MCF 10A (cell line): ENCODE measurements at regions not wholly inside any gene's neighbourhood (a gene's known extent, or its start where the extent isn't known, plus 50 kb on each side); places are given as distances from the start of the nearest gene placed in this dataset.
A peak's percentile ranks its signal among the peaks of the same experiment; 100 is the strongest.

Source experiments
- BruUV-seq: library from RNA; stranded (reverse); fragments of 400-500 nt; replicated peaks from 2 replicates; lab custom pipeline; 2021; lab: Mats Ljungman, UMichigan
- CTCF ChIA-PET: fragments of 300-600 bp; sonication (Branson Sonifier 250); formaldehyde crosslinking; extraction: SDS; loops from one replicate; lab custom pipeline; 2021; ENCODE audit warnings: antibody characterized with exemption, inconsistent platforms; lab: Yijun Ruan, JAX
- POLR2A ChIA-PET: fragments of 300-600, 350-650 bp; sonication (Branson Sonifier 250); formaldehyde crosslinking; extraction: SDS; loops from one replicate; lab custom pipeline; 2020; ENCODE audit warnings: antibody characterized with exemption, inconsistent platforms; lab: Yijun Ruan, JAX
- DNase-seq: peaks from one replicate; pipeline ENCODE4 v3.0.0-alpha.2; 2018; ENCODE audit not compliant: unreplicated experiment
- H3K27ac Mint-ChIP-seq: one replicate; pipeline ENCODE4 v1.8.0; 2022; ENCODE audit warnings: mild to moderate bottlenecking, low read depth, mixed read lengths; ENCODE audit not compliant: unreplicated experiment
- H3K27me3 Mint-ChIP-seq: one replicate; pipeline ENCODE4 v1.8.0; 2022; ENCODE audit warnings: mixed read lengths; ENCODE audit not compliant: insufficient read depth, unreplicated experiment
- H3K36me3 Mint-ChIP-seq: one replicate; pipeline ENCODE4 v1.8.0; 2022; ENCODE audit warnings: mild to moderate bottlenecking, moderate library complexity, mixed read lengths; ENCODE audit not compliant: insufficient read depth, unreplicated experiment
- H3K4me1 Mint-ChIP-seq: one replicate; pipeline ENCODE4 v1.8.0; 2022; ENCODE audit warnings: mixed read lengths; ENCODE audit not compliant: insufficient read depth, unreplicated experiment
- H3K4me3 Mint-ChIP-seq: one replicate; pipeline ENCODE4 v1.8.0; 2022; ENCODE audit warnings: mild to moderate bottlenecking, moderate library complexity, mixed read lengths; ENCODE audit not compliant: unreplicated experiment
- H3K9me3 Mint-ChIP-seq: one replicate; pipeline ENCODE4 v1.8.0; 2022; ENCODE audit warnings: mixed read lengths; ENCODE audit not compliant: unreplicated experiment
- CTCF ChIP-seq: fragments of 200-600 bp; IDR thresholded peaks from one replicate; pipeline ENCODE4 v1.8.0; 2022; ENCODE audit warnings: antibody characterized with exemption, mild to moderate bottlenecking; ENCODE audit not compliant: unreplicated experiment
- intact Hi-C: fragments of 100-400 bp; cut with micrococcal nuclease; formaldehyde crosslinking; loops from 2 replicates; pipeline ENCODE4 v1.14.1; 2022

- DNase-seq = no peak
- no peak for TF ChIP-seq CTCF
- BruUV-seq = no TSS peak
- peaks cover 7% of the 10 kb centered on the region for H3K36me3 Mint-ChIP-seq
- peaks cover 45% of the 10 kb centered on the region for H3K4me1 Mint-ChIP-seq
- ChIA-PET CTCF (interaction anchor here (1.8 kb wide), 1 partner anchor 328 kb away, joined by 5 read pairs; no protein-coding TSS in a partner anchor), POLR2A (interaction anchor here (0.6 to 1.5 kb wide), 4 partner anchors 26 to 325 kb away, joined by 3 to 9 read pairs (median 4); partner anchors contain the start of gene ENC1)
- no peak overlapping the region for H3K4me3 Mint-ChIP-seq
- H3K27me3 Mint-ChIP-seq = no peaks in the 10 kb centered on the region
- H3K27ac Mint-ChIP-seq = peak overlapping the region; percentile 97
- H3K9me3 Mint-ChIP-seq = no peaks in the 10 kb centered on the region
- intact Hi-C loops = loop anchor here (10.0 kb wide), 3 partner anchors 60 to 260 kb away; no protein-coding TSS in a partner anchor
These were observed 325.6 kb downstream of the ENC1 start for GRCh38 chr5:74314906-74315305.

DNA sequence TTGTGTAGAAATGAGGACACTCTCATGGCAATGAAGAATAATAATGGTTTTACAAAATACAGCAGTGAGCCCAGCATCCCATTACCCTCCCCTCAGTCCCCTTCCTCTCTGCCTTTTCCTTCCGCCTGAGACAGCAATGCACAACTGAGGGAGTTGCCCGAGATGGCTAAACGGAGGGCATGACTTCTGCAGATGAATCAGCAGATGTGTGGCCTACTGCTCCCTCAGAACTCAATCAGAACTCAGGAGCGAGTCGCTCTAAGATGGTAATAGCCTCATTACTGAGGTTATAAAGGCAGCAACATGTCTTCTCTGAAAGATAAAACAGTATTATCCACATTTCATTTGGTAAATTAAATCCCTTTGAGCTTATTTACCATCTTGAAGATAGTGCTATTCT lies 326.6 kb downstream of the ENC1 start:
- Mint-ChIP-seq H3K9me3 (no peaks in the 10 kb centered on the region), H3K36me3 (peaks cover 7% of the 10 kb centered on the region), H3K27me3 (no peaks in the 10 kb centered on the region), H3K27ac (no peak overlapping the region), H3K4me3 (no peak overlapping the region), H3K4me1 (peaks cover 39% of the 10 kb centered on the region)
- no peak for TF ChIP-seq CTCF
- DNase-seq = no peak
- POLR2A ChIA-PET = no interaction called here
- no TSS peak for BruUV-seq
- intact Hi-C loops = loop anchor here (10.0 kb wide), 3 partner anchors 59 to 259 kb away; no protein-coding TSS in a partner anchor
- CTCF ChIA-PET = interaction anchor here (0.7 kb wide), 1 partner anchor 38 kb away, joined by 4 read pairs; no protein-coding TSS in a partner anchor

DNA sequence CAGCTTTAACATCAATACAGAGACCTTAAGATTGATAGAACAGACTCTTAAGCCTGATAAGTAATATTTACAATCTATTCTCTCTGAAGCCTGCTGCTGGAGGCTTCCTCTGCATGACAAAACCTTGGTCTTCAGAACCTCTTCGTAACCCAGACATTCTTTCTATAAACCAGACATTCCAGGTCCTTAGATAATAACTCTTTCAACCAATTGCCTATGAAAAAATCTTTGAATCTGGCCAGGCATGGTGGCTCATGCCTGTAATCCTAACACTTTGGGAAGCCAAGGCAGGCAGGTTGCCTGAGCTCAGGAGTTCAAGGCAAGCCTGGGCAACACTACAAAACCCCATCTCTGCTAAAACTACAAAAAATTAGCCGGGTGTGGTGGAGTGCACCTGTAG lies 327.8 kb downstream of the ENC1 start:
- intact Hi-C loops = loop anchor here (10.0 kb wide), 3 partner anchors 58 to 258 kb away; no protein-coding TSS in a partner anchor
- peaks cover 34% of the 10 kb centered on the region for H3K4me1 Mint-ChIP-seq
- TF ChIP-seq CTCF = no peak

GRCh38 chr5:74311961-74312360 lies 328.6 kb downstream of the ENC1 start:
- TF ChIP-seq CTCF = no peak
- no peak for DNase-seq
- H3K4me3 Mint-ChIP-seq = no peak overlapping the region
- H3K36me3 Mint-ChIP-seq = peaks cover 4% of the 10 kb centered on the region
- no peaks in the 10 kb centered on the region for H3K27me3 Mint-ChIP-seq
- CTCF ChIA-PET = no interaction called here
- no TSS peak for BruUV-seq
- POLR2A ChIA-PET = interaction anchor here (0.5 to 1.7 kb wide), 3 partner anchors 16 to 806 kb away, joined by 3 read pairs; no protein-coding TSS in a partner anchor
- H3K9me3 Mint-ChIP-seq = no peaks in the 10 kb centered on the region
- H3K4me1 Mint-ChIP-seq = peaks cover 32% of the 10 kb centered on the region
- intact Hi-C loops = loop anchor here (10.0 kb wide), 3 partner anchors 57 to 257 kb away; no protein-coding TSS in a partner anchor
- no peak overlapping the region for H3K27ac Mint-ChIP-seq

More for the DNA sequence above, 327.8 kb downstream of the ENC1 start:
- peaks cover 7% of the 10 kb centered on the region for H3K36me3 Mint-ChIP-seq
- DNase-seq = no peak
- H3K9me3 Mint-ChIP-seq = no peaks in the 10 kb centered on the region
- H3K4me3 Mint-ChIP-seq = no peak overlapping the region
- no peaks in the 10 kb centered on the region for H3K27me3 Mint-ChIP-seq
- CTCF ChIA-PET = interaction anchor here (0.7 kb wide), 1 partner anchor 36 kb away, joined by 3 read pairs; no protein-coding TSS in a partner anchor
- H3K27ac Mint-ChIP-seq = no peak overlapping the region
- BruUV-seq = no TSS peak
- POLR2A ChIA-PET = interaction anchor here (0.6 kb wide), 1 partner anchor 334 kb away, joined by 3 read pairs; no protein-coding TSS in a partner anchor
